ENCODE measurements at regions not wholly inside any gene's neighbourhood (a gene's known extent, or its start where the extent isn't known, plus 50 kb on each side); places are given as distances from the start of the nearest gene placed in this dataset.

- TF ChIP-seq YY1 (IDR thresholded peaks at IDR 0.05; ENCODE audit: insufficient read depth, insufficient read length) (no peak), SUZ12 (IDR thresholded peaks at IDR 0.05; ENCODE audit: extremely low read depth, insufficient read depth, insufficient read length) (no peak), ZNF274 (IDR thresholded peaks at IDR 0.05; ENCODE audit: low read depth, low read length) (no peak)
Measured at GRCh38 chr7:85343484-85343883, 156.6 kb upstream of the SEMA3D start.
